ENCODE measurements at regions not wholly inside any gene's neighbourhood (a gene's known extent, or its start where the extent isn't known, plus 50 kb on each side); places are given as distances from the start of the nearest gene placed in this dataset.

- no peak for DNase-seq
Observed at GRCh38 chr6:156402227-156402626, 375.0 kb upstream of the ARID1B start.

- no peak for DNase-seq
Observed at GRCh38 chr6:156400487-156400886, 376.7 kb upstream of the ARID1B start.

- no peak for DNase-seq
Observed at GRCh38 chr6:156398966-156399365, 378.2 kb upstream of the ARID1B start.

- DNase-seq, result no peak
Observed at GRCh38 chr6:156398371-156398770, 378.8 kb upstream of the ARID1B start.

- peak; percentile 41 for DNase-seq
Observed at GRCh38 chr6:156396791-156397418, 380.3 kb upstream of the ARID1B start.

GRCh38 chr6:156396068-156396771, 381.0 kb upstream of the ARID1B start:
- DNase-seq, result peak; percentile 10

- DNase-seq, result peak; percentile 63
Observed at GRCh38 chr6:156395276-156395675, 381.9 kb upstream of the ARID1B start.

- no peak for DNase-seq
Observed at GRCh38 chr6:156392648-156393047, 384.5 kb upstream of the ARID1B start.

- no peak for DNase-seq
Observed at GRCh38 chr6:156391977-156392376, 385.2 kb upstream of the ARID1B start.

GRCh38 chr6:156391061-156391672, 386.0 kb upstream of the ARID1B start:
- no peak for DNase-seq

- no peak for DNase-seq
Observed at GRCh38 chr6:156390621-156391020, 386.6 kb upstream of the ARID1B start.

- no peak for DNase-seq
Observed at GRCh38 chr6:156389296-156389695, 387.9 kb upstream of the ARID1B start.

- DNase-seq, result no peak
Observed at GRCh38 chr6:156387472-156387871, 389.7 kb upstream of the ARID1B start.

GRCh38 chr6:156383059-156383458, 394.1 kb upstream of the ARID1B start:
- DNase-seq, result no peak

GRCh38 chr6:156379392-156380289, 397.5 kb upstream of the ARID1B start:
- DNase-seq, result no peak

- no peak for DNase-seq
Observed at GRCh38 chr6:156378853-156379252, 398.3 kb upstream of the ARID1B start.

GRCh38 chr6:156376091-156376490, 401.1 kb upstream of the ARID1B start:
- DNase-seq, result no peak

GRCh38 chr6:156359912-156360311, 417.3 kb upstream of the ARID1B start:
- no peak for DNase-seq

GRCh38 chr6:156352861-156353260, 424.3 kb upstream of the ARID1B start:
- DNase-seq, result no peak

GRCh38 chr6:156351346-156351966, 425.7 kb upstream of the ARID1B start:
- DNase-seq, result no peak

- DNase-seq, result no peak
Observed at GRCh38 chr6:156350337-156350736, 426.8 kb upstream of the ARID1B start.

- DNase-seq, result no peak
Observed at GRCh38 chr6:156348849-156349248, 428.3 kb upstream of the ARID1B start.

- DNase-seq, result no peak
Observed at GRCh38 chr6:156348424-156348823, 428.8 kb upstream of the ARID1B start.

Data from activated naive CD4-positive, alpha-beta T cell treated with Interleukin-2 at 50 U/mL for 16 hours (primary cell).